ENCODE measurements at regions not wholly inside any gene's neighbourhood (a gene's known extent, or its start where the extent isn't known, plus 50 kb on each side); places are given as distances from the start of the nearest gene placed in this dataset.

- CTCF ChIA-PET: interaction anchor here (0.6 kb wide), 1 partner anchor 1018 kb away, joined by 3 read pairs; no protein-coding TSS in a partner anchor
- POLR2A ChIA-PET (ENCODE audit: low non-redundant PET): no interaction called here
- no peak for DNase-seq (ENCODE audit: low spot score)
- H3K27ac ChIP-seq: no peak overlapping the region
- no peak for TF ChIP-seq CTCF (conservative IDR thresholded peaks at IDR 0.05; ENCODE audit: low read depth)
These were observed 612.7 kb upstream of the ZWINT start for GRCh38 chr10:56973766-56974165.

GRCh38 chr10:56943221-56943755 is 582.2 kb upstream of the ZWINT start:
- POLR2A ChIA-PET (ENCODE audit: low non-redundant PET): no interaction called here
- TF ChIP-seq CTCF (conservative IDR thresholded peaks at IDR 0.05; ENCODE audit: low read depth): no peak
- DNase-seq (ENCODE audit: low spot score): no peak
- no peak overlapping the region for H3K27ac ChIP-seq
- CTCF ChIA-PET: no interaction called here

GRCh38 chr10:56934515-56934914 is 573.5 kb upstream of the ZWINT start:
- TF ChIP-seq CTCF (conservative IDR thresholded peaks at IDR 0.05; ENCODE audit: low read depth): no peak
- CTCF ChIA-PET: no interaction called here

GRCh38 chr10:56928714-56929113 is 567.7 kb upstream of the ZWINT start:
- TF ChIP-seq CTCF (conservative IDR thresholded peaks at IDR 0.05; ENCODE audit: low read depth): no peak
- ChIA-PET POLR2A (ENCODE audit: low non-redundant PET) (no interaction called here), CTCF (no interaction called here)
- DNase-seq (ENCODE audit: low spot score): no peak
- H3K27ac ChIP-seq: no peak overlapping the region

More at GRCh38 chr10:56934515-56934914, 573.5 kb upstream of the ZWINT start:
- POLR2A ChIA-PET (ENCODE audit: low non-redundant PET): no interaction called here
- DNase-seq (ENCODE audit: low spot score): no peak
- no peak overlapping the region for H3K27ac ChIP-seq

- CTCF ChIA-PET: no interaction called here
- POLR2A ChIA-PET (ENCODE audit: low non-redundant PET): no interaction called here
- no peak for TF ChIP-seq CTCF (conservative IDR thresholded peaks at IDR 0.05; ENCODE audit: low read depth)
- DNase-seq (ENCODE audit: low spot score): no peak
- H3K27ac ChIP-seq: no peak overlapping the region
These were observed 566.6 kb upstream of the ZWINT start for GRCh38 chr10:56927701-56928100.

- CTCF ChIA-PET: interaction anchor here (0.7 kb wide), 1 partner anchor 92 kb away, joined by 3 read pairs; no protein-coding TSS in a partner anchor
- no peak overlapping the region for H3K27ac ChIP-seq
- no peak for DNase-seq (ENCODE audit: low spot score)
- no peak for TF ChIP-seq CTCF (conservative IDR thresholded peaks at IDR 0.05; ENCODE audit: low read depth)
- POLR2A ChIA-PET (ENCODE audit: low non-redundant PET): no interaction called here
These were observed 559.7 kb upstream of the ZWINT start for GRCh38 chr10:56920601-56921261.
